H1 (cell line): ENCODE measurements at regions not wholly inside any gene's neighbourhood (a gene's known extent, or its start where the extent isn't known, plus 50 kb on each side); places are given as distances from the start of the nearest gene placed in this dataset.

Experiments used
- USF2 ChIP-seq: IDR thresholded peaks from 2 replicates; pipeline ENCODE4 v1.6.1; 2011; ENCODE audit warnings: low read length, improper control_type of control experiment

GRCh38 chr12:92389466-92389865 lies 243.8 kb upstream of the BTG1 start (continued):
- TF ChIP-seq USF2, result no peak
